ENCODE measurements at regions not wholly inside any gene's neighbourhood (a gene's known extent, or its start where the extent isn't known, plus 50 kb on each side); places are given as distances from the start of the nearest gene placed in this dataset.

DNA sequence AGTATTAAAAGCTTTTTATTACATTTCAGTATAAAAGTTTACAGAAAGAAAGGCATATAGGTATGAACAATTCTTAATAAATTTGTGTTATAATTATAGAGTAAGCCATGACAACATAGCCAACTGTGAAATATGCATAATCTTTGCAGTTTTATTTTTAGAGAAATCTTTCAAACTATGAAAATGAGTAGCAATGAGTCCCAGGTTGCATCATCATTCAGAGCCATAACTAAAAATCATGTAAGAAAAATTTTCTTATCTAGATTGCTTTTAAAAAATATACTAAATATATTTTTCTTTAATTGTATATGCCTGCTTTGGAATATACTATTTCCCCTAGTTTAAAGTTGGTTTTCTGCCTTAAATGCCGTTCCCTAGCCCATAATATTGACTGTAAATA is 54.8 kb upstream of the NAF1 start:
- TF ChIP-seq, protein P1, sequence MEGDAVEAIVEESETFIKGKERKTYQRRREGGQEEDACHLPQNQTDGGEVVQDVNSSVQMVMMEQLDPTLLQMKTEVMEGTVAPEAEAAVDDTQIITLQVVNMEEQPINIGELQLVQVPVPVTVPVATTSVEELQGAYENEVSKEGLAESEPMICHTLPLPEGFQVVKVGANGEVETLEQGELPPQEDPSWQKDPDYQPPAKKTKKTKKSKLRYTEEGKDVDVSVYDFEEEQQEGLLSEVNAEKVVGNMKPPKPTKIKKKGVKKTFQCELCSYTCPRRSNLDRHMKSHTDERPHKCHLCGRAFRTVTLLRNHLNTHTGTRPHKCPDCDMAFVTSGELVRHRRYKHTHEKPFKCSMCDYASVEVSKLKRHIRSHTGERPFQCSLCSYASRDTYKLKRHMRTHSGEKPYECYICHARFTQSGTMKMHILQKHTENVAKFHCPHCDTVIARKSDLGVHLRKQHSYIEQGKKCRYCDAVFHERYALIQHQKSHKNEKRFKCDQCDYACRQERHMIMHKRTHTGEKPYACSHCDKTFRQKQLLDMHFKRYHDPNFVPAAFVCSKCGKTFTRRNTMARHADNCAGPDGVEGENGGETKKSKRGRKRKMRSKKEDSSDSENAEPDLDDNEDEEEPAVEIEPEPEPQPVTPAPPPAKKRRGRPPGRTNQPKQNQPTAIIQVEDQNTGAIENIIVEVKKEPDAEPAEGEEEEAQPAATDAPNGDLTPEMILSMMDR (IDR thresholded peaks at IDR 0.05; ENCODE audit: low read length): no peak
- no peak for TF ChIP-seq EZH2 (IDR thresholded peaks at IDR 0.05; ENCODE audit: borderline replicate concordance, low read length)

Measured in OCI-LY1 (cell line).